Endothelial cell of umbilical vein (primary cell): ENCODE measurements at regions not wholly inside any gene's neighbourhood (a gene's known extent, or its start where the extent isn't known, plus 50 kb on each side); places are given as distances from the start of the nearest gene placed in this dataset.
"Not testable (repeated sequence)": the region's sequence is repeated elsewhere in the genome, so short reads cannot be mapped to it uniquely, and the experiment has no call there.

ENCODE experiments used
- BruUV-seq: library from RNA; stranded (reverse); fragments of 400-500 nt; replicated peaks from 2 replicates; lab custom pipeline; 2021; lab: Mats Ljungman, UMichigan
- CTCF ChIA-PET: fragments of 300-600, 350-600 bp; sonication (Branson Sonifier 250); formaldehyde crosslinking; loops from one replicate; lab custom pipeline; 2021; ENCODE audit warnings: antibody characterized with exemption, inconsistent platforms; lab: Charles Lee
- POLR2A ChIA-PET: fragments of 300-600, 350-600 bp; sonication (Branson Sonifier 250); formaldehyde crosslinking; loops from one replicate; lab custom pipeline; 2021; ENCODE audit warnings: antibody characterized with exemption, inconsistent platforms; lab: Charles Lee
- DNase-seq: peaks from one replicate; pipeline ENCODE4 v3.0.0-alpha.2; 2011; ENCODE audit warnings: low read depth, low spot score
- FAIRE-seq: peaks from 2 replicates; lab custom pipeline; 2011; peaks lifted over from hg19 to GRCh38; lab: Jason Lieb, UNC
- H2AFZ ChIP-seq: 2 replicates; pipeline ENCODE4 v1.6.0; 2012; ENCODE audit warnings: low read depth, low read length, control low read depth, inconsistent platforms
- H3K27ac ChIP-seq: 2 replicates; pipeline ENCODE4 v1.5.1; 2011; ENCODE audit warnings: low read depth, mild to moderate bottlenecking, control low read depth, low read length, moderate library complexity; ENCODE audit not compliant: insufficient read depth
- H3K27me3 ChIP-seq, 2 experiments: 2 replicates each; pipeline versions ENCODE4 v1.6.0 to v1.6.1; 2011; ENCODE audit warnings: low read length in 2 of 2, mixed read lengths in 1 of 2; ENCODE audit not compliant: control insufficient read depth in 2 of 2, insufficient read depth in 2 of 2
- H3K36me3 ChIP-seq, 2 experiments: 2 replicates in 1 of 2; 3 replicates in 1 of 2; pipeline ENCODE4 v1.5.1; 2011; ENCODE audit warnings: low read length in 2 of 2, mild to moderate bottlenecking in 1 of 2, moderate library complexity in 1 of 2; ENCODE audit not compliant: control insufficient read depth in 2 of 2, insufficient read depth in 2 of 2; ENCODE audit errors: extremely low read depth in 1 of 2
- H3K4me1 ChIP-seq: 3 replicates; pipeline ENCODE4 v1.5.1; 2011; ENCODE audit warnings: mild to moderate bottlenecking, low read length; ENCODE audit not compliant: control insufficient read depth, insufficient read depth; ENCODE audit errors: extremely low read depth
- H3K4me2 ChIP-seq: 2 replicates; pipeline ENCODE4 v1.6.1; 2011; ENCODE audit warnings: low read length, control low read depth, mixed read lengths; ENCODE audit not compliant: insufficient read depth
- H3K4me3 ChIP-seq, 3 experiments: fragments of 200-600 bp in 1 of 3; sonication (generic), shearing (Covaris generic) in 1 of 3; replicated peaks in 1 of 3; 2 replicates each; pipeline ENCODE4 v1.5.1; 2011 to 2016; ENCODE audit warnings: control low read depth in 3 of 3, low read length in 3 of 3, mild to moderate bottlenecking in 2 of 3, inconsistent platforms in 1 of 3, low read depth in 1 of 3, moderate library complexity in 1 of 3; ENCODE audit not compliant: insufficient read depth in 1 of 3
- H3K79me2 ChIP-seq: 2 replicates; pipeline ENCODE4 v1.6.0; 2012; ENCODE audit warnings: low read length, inconsistent platforms; ENCODE audit not compliant: control insufficient read depth, insufficient read depth
- H3K9ac ChIP-seq: replicated peaks from 2 replicates; pipeline ENCODE3; 2011; ENCODE audit warnings: low read length, control low read depth; ENCODE audit not compliant: insufficient read depth; ENCODE audit errors: extremely low read depth
- H3K9me1 ChIP-seq: replicated peaks from 3 replicates; pipeline ENCODE4 v1.6.0; 2011; ENCODE audit warnings: mild to moderate bottlenecking, low read length; ENCODE audit not compliant: control insufficient read depth, insufficient read depth; ENCODE audit errors: extremely low read depth
- H3K9me3 ChIP-seq: replicated peaks from 2 replicates; pipeline ENCODE4 v1.5.1; 2012; ENCODE audit warnings: low read length, inconsistent platforms; ENCODE audit not compliant: control insufficient read depth, insufficient read depth
- H4K20me1 ChIP-seq: replicated peaks from 2 replicates; pipeline ENCODE3; 2011; ENCODE audit warnings: mild to moderate bottlenecking, low read length; ENCODE audit not compliant: control insufficient read depth, insufficient read depth; ENCODE audit errors: extremely low read depth
- EZH2 ChIP-seq: IDR thresholded peaks from 2 replicates; pipeline ENCODE4 v1.6.1; 2012; ENCODE audit warnings: borderline replicate concordance, low read depth, mild to moderate bottlenecking, moderate library complexity, low read length, inconsistent platforms; ENCODE audit not compliant: severe bottlenecking
- FOS ChIP-seq: IDR thresholded peaks from 2 replicates; pipeline ENCODE4 v1.6.1; 2011; ENCODE audit warnings: mild to moderate bottlenecking, low read length, moderate library complexity, borderline replicate concordance; ENCODE audit not compliant: insufficient read depth
- GATA2 ChIP-seq: IDR thresholded peaks from 2 replicates; pipeline ENCODE4 v1.7.0; 2011; ENCODE audit warnings: low read depth, mild to moderate bottlenecking, moderate library complexity, mixed read lengths, low read length; ENCODE audit not compliant: insufficient read length, insufficient read depth
- JUN ChIP-seq: IDR thresholded peaks from 2 replicates; pipeline ENCODE4 v1.6.1; 2011; ENCODE audit warnings: borderline replicate concordance, low read depth; ENCODE audit not compliant: insufficient read length, insufficient read depth
- MYC ChIP-seq: IDR thresholded peaks from one replicate; pipeline ENCODE4 v1.6.1; 2011; ENCODE audit warnings: mild to moderate bottlenecking, low read depth, low read length
- POLR2A ChIP-seq: IDR thresholded peaks from 2 replicates; pipeline ENCODE4 v1.6.1; 2012; ENCODE audit warnings: low read depth, mild to moderate bottlenecking, control low read depth, low read length
- POLR2AphosphoS5 ChIP-seq: IDR thresholded peaks from 2 replicates; pipeline ENCODE4 v1.6.1; 2012; ENCODE audit warnings: low read depth, mild to moderate bottlenecking, control low read depth, low read length, moderate library complexity; ENCODE audit not compliant: insufficient read depth
- dilution Hi-C: fragments of 300-500 bp; cut with MboI; formaldehyde crosslinking; loops from one replicate; pipeline ENCODE4 v1.15.0; 2019; ENCODE audit warnings: low sequenced_read_pairs; ENCODE audit not compliant: extremely low pct_ligation_motif_present
- intact Hi-C: fragments of 100-400 bp; cut with micrococcal nuclease; formaldehyde crosslinking; loops from one replicate; pipeline ENCODE4 v1.10.0; 2022
- TF ChIP-seq, protein P1 (sequence below), 2 donors: IDR thresholded peaks; 1 replicate in 1 of 2; 2 replicates in 1 of 2; pipeline ENCODE4 v1.5.1; 2011; ENCODE audit warnings: low read length in 2 of 2, mild to moderate bottlenecking in 2 of 2, moderate library complexity in 2 of 2, control low read depth in 1 of 2, inconsistent platforms in 1 of 2, low read depth in 1 of 2; ENCODE audit not compliant: insufficient read depth in 1 of 2; ENCODE audit errors: extremely low read depth in 1 of 2
- TF ChIP-seq, protein P2 (sequence below): IDR thresholded peaks from 2 replicates; pipeline ENCODE4 v1.6.1; 2011; ENCODE audit not compliant: insufficient read depth, insufficient read length

DNA sequence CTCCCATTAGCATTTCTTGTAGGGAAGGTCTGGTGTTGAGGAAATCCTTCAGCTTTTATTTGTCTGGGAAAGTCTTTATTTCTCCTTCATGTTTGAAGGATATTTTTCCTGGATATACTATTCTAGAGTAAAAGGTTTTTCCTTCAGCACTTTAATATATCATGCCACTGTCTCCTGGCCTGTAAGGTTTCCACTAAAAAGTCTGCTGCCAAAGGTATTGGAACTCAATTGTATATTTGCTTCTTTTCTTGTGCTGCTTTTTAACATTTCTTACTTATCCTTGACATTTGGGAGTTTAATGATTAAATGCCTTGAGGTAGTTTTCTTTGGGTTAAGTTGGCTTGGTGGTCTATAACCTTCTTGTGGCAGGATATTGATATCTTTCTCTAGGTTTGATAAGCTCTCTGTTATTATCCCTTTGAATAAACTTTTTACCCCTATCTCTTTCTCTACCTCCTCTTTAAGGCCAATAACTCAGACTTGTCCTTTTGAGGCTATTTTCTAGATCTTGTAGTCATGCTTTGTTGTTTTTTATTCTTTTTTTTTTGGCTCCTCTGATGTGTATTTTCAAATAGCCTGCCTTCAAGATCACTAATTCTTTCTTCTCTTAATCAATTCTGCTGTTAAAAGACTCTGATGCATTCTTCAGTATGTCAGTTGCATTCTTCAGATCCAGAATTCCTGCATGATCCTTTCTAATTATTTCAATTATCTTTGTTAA lies 225.0 kb upstream of the ZNF217 start:
- H3K4me2 ChIP-seq = no peak overlapping the region
- POLR2A ChIA-PET = no interaction called here
- FAIRE-seq = no peak
- no peak overlapping the region for H3K4me3 ChIP-seq
- CTCF ChIA-PET = interaction anchor here (1.0 kb wide), 1 partner anchor 9 kb away, joined by 3 read pairs; no protein-coding TSS in a partner anchor
- no peaks in the 10 kb centered on the region for H3K27me3 ChIP-seq
- dilution Hi-C loops = no loop called here
- H2AFZ ChIP-seq = no peak overlapping the region
- no TSS peak for BruUV-seq
- no peaks in the 10 kb centered on the region for H3K79me2 ChIP-seq
- H3K27ac ChIP-seq = no peak overlapping the region
- intact Hi-C loops = no loop called here
- no peak overlapping the region for H3K9ac ChIP-seq
- H3K9me1 ChIP-seq = no peaks in the 10 kb centered on the region
- DNase-seq = no peak
- H3K36me3 ChIP-seq = no peaks in the 10 kb centered on the region
- H3K9me3 ChIP-seq = no peaks in the 10 kb centered on the region
- no peaks in the 10 kb centered on the region for H4K20me1 ChIP-seq
- TF ChIP-seq POLR2AphosphoS5 = no peak
- TF ChIP-seq FOS = no peak
- TF ChIP-seq GATA2 = no peak
- no peak for TF ChIP-seq MYC
- no peak for TF ChIP-seq JUN
- TF ChIP-seq POLR2A = no peak
- TF ChIP-seq EZH2 = no peak
- TF ChIP-seq, protein P1, sequence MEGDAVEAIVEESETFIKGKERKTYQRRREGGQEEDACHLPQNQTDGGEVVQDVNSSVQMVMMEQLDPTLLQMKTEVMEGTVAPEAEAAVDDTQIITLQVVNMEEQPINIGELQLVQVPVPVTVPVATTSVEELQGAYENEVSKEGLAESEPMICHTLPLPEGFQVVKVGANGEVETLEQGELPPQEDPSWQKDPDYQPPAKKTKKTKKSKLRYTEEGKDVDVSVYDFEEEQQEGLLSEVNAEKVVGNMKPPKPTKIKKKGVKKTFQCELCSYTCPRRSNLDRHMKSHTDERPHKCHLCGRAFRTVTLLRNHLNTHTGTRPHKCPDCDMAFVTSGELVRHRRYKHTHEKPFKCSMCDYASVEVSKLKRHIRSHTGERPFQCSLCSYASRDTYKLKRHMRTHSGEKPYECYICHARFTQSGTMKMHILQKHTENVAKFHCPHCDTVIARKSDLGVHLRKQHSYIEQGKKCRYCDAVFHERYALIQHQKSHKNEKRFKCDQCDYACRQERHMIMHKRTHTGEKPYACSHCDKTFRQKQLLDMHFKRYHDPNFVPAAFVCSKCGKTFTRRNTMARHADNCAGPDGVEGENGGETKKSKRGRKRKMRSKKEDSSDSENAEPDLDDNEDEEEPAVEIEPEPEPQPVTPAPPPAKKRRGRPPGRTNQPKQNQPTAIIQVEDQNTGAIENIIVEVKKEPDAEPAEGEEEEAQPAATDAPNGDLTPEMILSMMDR (IDR thresholded peaks at IDR 0.05; ENCODE audit: extremely low read depth in 1 of 2, insufficient read depth in 1 of 2, low read depth in 1 of 2, low read length in 2 of 2) = no peak
- TF ChIP-seq, protein P2, sequence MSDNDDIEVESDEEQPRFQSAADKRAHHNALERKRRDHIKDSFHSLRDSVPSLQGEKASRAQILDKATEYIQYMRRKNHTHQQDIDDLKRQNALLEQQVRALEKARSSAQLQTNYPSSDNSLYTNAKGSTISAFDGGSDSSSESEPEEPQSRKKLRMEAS = no peak
- no peaks in the 10 kb centered on the region for H3K4me1 ChIP-seq

DNA sequence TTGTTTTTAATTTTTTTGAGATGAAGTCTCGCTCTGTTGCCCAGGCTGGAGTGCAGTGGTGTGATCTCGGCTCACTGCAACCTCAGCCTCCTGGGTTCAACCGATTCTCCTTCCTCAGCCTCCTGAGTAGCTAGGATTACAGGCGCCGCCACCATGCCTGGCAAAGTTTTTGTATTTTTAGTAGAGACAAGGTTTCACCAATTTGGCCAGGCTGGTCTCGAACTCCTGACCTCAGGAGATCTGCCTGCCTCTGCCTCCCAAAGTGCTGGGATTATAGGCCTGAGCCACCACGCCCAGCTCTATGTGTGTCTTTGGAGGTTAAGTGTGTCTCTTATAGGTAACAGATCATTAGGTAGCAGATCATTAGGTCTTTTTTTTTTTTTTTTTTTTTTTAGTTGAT lies 223.9 kb upstream of the ZNF217 start:
- dilution Hi-C loops, intact Hi-C loops, H3K4me3 ChIP-seq, POLR2A ChIA-PET, CTCF ChIA-PET, H3K4me1 ChIP-seq, H3K27me3 ChIP-seq, H4K20me1 ChIP-seq, FAIRE-seq, H3K9ac ChIP-seq, DNase-seq, BruUV-seq, H3K9me1 ChIP-seq, H3K9me3 ChIP-seq, H3K36me3 ChIP-seq, H2AFZ ChIP-seq, H3K4me2 ChIP-seq, H3K27ac ChIP-seq, H3K79me2 ChIP-seq: not testable (repeated sequence)
